Prostate gland (tissue), 2 donors: ENCODE measurements at regions not wholly inside any gene's neighbourhood (a gene's known extent, or its start where the extent isn't known, plus 50 kb on each side); places are given as distances from the start of the nearest gene placed in this dataset.

ENCODE experiments used
- POLR2A ChIP-seq: fragments of 450-650 bp; IDR thresholded peaks from one replicate; pipeline ENCODE4 v1.6.1; 2016; ENCODE audit warnings: antibody characterized with exemption, mild to moderate bottlenecking
- POLR2AphosphoS5 ChIP-seq: sonication (generic); formaldehyde crosslinking; IDR thresholded peaks from one replicate; pipeline ENCODE4 v1.6.1; 2017; ENCODE audit warnings: antibody characterized with exemption
- TF ChIP-seq, protein P1 (sequence below), 4 experiments: fragments of 200-600 bp in 2 of 4; fragments of 450-650 bp in 2 of 4; sonication (generic) in 2 of 4; IDR thresholded peaks; 1 replicate in 3 of 4; 2 replicates in 1 of 4; pipeline ENCODE4 v1.5.1; 2016 to 2019; ENCODE audit warnings: antibody characterized with exemption in 4 of 4, mild to moderate bottlenecking in 2 of 4, moderate library complexity in 2 of 4

DNA sequence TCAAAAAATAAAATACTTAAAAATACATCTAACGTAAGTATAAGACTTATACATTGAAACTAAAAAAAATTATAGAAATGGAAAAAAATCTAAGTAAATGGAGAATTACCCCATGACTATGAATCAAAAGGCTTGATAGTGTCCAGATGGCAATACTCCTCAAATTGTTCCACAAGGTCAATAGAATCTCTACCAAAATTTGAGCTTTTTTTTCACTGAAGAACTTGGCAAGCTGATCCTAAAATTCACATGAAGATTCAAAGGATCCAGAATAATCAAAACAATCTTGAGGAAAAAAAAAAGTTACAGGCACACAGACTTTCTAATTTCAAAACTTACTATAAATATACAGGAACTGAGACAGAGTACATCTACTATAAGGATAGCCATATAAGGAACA, 448.4 kb upstream of the CDH11 start:
- TF ChIP-seq, protein P1, sequence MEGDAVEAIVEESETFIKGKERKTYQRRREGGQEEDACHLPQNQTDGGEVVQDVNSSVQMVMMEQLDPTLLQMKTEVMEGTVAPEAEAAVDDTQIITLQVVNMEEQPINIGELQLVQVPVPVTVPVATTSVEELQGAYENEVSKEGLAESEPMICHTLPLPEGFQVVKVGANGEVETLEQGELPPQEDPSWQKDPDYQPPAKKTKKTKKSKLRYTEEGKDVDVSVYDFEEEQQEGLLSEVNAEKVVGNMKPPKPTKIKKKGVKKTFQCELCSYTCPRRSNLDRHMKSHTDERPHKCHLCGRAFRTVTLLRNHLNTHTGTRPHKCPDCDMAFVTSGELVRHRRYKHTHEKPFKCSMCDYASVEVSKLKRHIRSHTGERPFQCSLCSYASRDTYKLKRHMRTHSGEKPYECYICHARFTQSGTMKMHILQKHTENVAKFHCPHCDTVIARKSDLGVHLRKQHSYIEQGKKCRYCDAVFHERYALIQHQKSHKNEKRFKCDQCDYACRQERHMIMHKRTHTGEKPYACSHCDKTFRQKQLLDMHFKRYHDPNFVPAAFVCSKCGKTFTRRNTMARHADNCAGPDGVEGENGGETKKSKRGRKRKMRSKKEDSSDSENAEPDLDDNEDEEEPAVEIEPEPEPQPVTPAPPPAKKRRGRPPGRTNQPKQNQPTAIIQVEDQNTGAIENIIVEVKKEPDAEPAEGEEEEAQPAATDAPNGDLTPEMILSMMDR (IDR thresholded peaks at IDR 0.05): no peak
- TF ChIP-seq POLR2A: no peak
- TF ChIP-seq POLR2AphosphoS5: no peak
